ENCODE measurements at regions not wholly inside any gene's neighbourhood (a gene's known extent, or its start where the extent isn't known, plus 50 kb on each side); places are given as distances from the start of the nearest gene placed in this dataset.

DNA sequence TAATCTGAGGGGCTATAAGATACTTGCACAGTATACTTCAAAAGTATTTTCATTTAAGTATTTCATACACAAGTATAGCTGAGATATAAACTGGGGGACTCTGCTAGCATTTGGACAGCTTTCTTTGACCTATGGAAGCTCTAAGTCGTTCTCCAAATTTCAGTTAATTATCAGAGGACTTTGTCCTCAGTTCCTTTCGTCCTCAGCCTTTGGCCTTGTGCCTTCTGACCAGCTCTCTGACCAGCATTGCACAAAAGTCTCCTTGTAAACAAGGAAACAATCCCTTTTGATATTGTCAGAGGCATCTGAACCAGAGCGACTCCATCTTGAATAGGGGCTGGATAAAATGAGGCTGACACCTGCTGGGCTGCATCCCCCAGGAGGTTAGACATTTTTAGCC, 464.0 kb upstream of the FAM241A start:
- DNase-seq = no peak

DNA sequence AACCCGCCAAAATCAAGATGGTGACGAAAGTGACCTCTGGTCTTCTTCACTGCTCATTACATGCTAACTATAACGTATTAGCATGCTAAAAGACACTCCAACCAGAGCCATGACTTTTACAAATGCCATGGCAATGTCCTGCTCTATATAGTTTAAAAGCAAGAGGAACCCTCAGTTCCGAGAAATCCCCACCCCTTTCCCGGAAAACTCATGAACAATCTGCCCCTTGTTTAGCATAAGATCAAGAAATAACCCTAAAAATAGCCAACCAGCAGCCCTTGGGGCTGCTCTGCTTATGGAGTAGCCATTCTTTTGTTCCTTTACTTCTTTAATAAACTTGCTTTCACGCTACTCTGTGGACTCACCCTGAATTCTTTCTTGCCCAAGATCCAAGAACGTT, 463.5 kb upstream of the FAM241A start:
- DNase-seq = no peak

DNA sequence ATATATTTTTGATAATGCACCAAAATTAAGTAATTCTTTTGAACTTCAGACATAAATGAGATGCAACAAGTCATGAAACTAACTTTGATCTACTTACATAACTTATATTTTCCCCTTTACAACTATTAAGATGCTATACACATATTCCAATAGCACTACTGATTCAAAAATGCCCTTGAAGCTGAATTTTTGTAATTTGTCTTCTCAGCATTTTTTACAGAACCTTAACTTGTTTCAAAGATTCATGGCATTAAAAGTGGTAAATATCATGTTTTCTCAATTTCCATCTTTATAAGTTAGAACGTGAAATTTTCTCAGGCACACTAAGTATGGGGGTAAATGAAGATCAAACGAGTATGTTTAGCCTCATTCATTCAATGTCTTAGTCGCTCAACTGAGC, 460.0 kb upstream of the FAM241A start:
- no peak for DNase-seq

DNA sequence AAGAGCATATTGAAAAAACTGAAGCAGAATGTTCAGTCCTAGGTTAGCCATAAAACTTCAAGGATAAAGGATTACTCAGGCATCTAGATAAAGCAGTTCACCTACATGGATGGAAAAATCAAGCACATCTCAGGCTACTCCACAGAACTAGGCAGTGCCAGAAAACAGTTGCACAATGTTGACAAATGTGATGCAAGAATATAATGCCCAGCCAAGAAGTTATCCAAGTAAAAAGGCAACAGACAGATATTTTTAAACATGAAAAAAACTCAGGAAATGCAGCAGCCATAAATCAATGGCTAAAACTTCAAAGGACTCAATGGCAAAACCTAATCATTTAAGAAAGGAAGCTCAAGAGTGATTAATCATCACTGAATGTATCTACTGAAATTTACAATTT, 456.0 kb upstream of the FAM241A start:
- no peak for DNase-seq

DNA sequence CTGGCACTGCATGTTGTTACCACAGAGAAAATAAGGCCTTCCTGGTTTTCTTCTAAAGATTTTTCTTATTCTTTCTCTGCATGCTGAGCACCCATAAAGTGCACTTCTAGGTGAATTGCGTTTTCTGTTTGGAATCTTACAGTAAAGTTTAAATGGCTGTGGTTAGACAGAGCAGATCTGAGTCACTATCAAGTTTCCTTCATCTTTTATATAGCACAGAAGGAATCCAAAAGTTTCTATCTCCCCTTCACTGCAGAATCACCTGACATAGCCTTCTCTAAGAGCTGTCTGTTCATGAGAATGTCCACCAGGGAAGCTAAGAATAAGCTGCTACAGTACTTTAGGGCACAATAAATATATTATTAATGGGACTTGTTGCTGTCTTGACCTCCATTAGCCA, 455.5 kb upstream of the FAM241A start:
- DNase-seq = no peak

DNA sequence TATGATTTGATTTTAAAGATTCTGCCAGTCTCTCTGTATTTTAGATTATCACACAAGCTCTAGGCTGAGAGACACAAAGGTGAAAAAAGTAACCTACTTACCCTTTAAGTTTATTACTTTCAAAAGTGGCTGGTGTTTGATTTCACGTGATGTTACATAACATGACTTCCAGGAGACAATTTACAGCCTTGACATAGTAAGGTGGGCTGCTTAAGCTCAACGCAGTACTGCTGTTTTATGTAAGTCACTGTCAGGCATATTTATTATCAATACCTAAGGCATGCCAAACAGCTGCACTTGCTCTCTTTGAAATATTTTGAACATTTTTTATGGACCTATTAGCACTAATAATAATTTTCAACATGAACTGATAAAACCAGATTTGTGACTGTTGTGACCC, 451.5 kb upstream of the FAM241A start:
- DNase-seq = no peak

DNA sequence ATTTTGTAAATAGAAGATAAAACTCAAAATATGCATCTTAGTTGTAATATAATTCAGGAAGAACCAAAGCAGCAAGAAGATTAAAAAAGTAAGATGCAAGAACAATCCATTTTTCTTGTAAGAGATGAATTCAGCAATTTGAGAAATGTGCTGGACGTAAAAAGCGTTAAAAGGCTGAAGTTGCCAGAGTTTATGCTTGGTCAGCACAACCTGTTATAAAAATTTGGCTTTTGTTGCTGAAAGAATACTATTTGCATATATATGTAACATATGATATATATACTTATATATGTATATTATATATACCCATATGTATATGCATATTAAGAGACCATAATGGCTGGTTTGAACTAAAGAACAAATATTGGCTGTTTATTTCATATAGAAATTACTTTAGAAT, 449.6 kb upstream of the FAM241A start:
- no peak for DNase-seq

DNA sequence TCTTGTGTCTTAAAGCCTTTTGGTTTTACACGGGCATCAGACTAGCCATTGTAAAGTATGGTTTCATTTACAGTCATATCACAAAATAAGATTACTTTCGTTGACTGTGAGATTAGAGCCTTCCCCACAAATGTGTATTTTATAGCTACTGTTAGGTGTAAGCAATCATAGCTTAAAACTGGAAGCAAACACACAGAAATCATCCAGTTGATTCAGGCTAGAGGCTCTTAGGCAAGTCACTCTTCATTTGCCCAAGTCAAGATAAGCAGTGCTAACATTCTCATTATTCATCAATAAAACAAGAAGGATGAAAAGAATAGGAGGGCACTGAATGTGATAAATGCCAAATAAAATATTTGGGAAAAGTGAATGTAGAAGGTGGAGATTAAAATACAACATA, 448.7 kb upstream of the FAM241A start:
- no peak for DNase-seq

DNA sequence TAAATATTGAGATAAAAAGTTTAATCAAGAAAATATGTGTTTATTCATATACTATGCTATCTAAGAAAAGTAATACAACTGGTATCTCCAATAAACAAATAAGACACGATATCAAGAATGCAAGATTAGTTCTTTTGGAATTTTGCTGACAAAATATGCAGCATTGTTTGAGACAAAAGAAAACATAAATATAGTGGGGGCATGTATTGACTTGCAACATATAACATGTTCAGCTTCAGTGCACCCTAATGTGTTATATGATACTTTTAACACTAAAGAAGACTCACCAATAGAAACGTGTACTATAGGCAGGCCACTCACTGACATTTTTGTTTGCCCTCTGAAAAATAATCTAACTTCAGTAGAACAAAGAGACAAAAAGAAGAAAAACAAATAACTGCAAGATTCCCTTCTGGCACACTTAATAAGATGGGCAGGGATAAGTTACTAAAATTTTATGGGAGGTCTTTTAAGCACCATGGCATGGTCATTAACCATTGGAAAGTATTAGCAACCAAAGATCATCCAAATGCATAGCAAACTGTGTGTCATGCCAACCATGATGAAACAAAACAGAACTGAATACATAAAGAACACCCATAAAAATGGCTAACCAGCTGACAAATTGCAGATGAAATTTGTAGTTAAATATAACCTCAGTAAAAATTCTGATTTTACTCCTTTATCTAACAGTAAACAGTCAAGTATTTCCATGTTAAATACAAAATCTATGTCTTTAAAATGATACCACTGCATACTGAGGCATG, 447.9 kb upstream of the FAM241A start:
- no peak for DNase-seq

DNA sequence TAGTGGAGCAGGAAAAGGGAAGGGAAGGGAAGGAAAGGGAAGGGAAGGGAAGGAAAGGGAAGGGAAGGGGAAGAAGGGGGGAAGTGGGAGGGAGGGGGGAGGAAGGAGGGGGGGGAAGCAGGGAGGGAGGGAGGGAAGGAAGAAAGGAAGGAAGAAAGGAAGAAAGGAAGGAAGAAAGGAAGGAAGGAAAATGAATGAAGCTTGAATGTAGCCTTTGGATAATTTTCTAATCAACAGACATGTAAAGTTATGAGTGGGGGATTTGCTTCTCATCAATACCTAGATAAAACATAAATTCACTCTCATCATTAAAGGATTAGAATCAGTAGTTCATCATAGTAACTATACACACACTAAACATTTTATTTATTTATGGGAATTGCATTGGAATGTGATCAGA, 446.9 kb upstream of the FAM241A start:
- DNase-seq = no peak

DNA sequence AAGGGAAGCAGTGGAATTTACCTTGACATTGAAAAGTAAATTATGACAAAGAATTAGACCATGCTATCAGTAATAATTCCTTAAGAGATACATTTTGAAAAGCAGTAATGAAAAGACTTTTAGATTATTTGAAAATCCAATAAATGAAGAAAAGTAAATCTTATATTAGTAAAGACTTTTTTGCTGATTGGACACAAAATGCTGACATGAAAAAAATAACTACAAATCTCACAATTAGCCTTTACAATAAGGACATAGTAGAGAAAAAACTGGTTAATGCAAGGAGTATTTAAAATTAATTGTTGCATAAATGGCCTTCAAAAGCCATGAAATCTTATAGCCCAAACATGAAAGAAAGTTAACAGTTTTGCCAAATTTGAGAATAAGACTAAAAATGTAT, 446.1 kb upstream of the FAM241A start:
- no peak for DNase-seq

DNA sequence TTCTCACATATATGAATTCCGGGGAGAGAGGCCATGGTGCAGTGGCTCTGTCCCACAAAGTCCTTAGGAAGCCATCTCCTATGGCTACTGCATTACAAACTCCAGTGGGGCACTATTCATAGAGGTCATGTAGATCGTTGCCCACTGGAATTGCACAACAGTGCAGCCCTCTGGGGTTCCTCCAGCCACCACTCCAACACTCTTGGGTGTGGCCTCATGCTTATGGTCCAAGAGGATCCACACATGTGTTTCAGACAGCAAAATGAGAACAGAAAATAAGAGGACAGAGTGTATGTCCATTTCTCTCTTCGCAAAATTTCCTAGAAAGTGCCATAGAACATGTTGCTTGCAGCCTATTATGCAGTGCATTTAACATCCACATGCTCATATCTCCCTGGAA, 444.2 kb upstream of the FAM241A start:
- DNase-seq = no peak

DNA sequence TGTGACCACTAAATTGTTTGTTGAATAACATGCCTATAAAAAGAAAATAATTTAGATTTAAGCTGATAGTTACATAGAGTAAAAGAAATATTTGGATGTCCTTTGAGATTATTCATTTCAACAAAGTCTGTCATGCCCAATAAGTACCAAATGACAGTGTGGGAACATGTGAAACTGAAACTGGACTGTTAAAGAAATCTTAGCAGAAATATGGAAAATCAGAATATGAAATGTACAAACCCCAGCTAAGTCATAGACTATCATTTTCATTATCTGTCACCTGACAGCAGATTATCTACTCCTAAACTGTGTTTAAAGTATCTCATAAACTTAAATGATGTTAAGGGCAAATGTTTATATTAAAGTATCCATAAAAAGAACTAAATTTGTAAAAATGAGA, 437.8 kb upstream of the FAM241A start:
- no peak for DNase-seq

DNA sequence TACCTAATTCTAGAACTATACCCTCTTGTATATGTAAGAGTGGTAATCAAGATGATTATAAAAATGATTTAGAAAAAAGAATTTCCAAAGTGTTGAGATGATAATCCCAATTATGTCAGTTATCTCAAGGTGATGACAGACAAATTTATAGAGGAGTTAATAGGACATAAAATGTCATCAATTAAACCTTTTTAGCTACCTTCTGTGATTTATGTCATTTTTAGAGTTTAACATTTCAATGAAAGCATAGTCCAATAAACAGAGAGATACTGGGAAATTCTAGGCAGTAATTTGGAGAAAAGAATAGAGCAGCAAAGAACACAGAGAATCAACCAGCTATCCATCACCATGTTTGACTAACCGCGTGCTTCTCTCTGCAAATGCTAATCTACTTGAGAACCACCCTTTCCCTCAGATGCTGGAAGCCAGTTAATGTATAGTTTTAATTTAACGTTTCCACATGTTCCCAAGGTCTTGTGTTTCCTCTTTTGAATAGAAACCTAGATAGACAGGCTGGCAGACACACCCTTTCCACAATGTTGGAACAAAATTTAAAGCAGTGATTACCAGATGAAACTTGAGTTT, 433.1 kb upstream of the FAM241A start:
- no peak for DNase-seq

DNA sequence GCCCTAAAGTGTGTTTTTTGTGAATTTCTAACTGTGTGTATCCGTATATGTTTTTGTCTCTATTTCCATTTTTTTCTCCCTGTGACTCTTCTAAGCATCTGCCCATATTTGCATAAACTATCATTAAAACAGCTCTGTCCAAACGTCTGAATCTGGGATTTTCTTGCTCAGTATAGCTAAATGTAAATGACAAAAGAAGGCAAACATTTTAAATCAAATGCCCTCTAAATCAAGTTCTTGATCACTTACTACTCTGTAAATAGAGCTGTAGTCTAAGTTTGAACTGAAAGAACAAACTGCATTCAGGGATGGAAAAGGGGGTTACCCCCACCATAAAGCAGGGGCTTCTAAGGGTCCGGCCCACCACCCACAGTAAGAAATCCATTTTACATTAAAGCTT, 432.0 kb upstream of the FAM241A start:
- DNase-seq = no peak

DNA sequence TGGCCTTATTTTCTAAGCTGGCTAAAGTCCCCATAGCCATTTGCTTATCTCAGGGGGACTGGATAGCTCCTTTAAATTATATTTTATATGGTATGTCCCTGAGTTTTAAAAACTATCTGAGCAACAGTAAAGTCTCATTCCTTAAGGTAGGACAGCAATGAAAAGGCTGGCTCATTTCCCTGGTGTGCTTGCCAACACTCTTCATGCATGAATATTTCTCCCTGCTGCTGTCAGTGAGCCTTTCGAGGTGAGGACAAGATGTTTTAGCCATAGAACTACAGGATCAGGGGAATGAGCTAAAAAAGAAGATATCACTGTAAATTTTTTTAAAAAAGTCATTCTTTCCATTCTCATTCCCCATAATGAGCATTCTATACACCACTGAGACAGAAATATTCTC, 427.3 kb upstream of the FAM241A start:
- no peak for DNase-seq

DNA sequence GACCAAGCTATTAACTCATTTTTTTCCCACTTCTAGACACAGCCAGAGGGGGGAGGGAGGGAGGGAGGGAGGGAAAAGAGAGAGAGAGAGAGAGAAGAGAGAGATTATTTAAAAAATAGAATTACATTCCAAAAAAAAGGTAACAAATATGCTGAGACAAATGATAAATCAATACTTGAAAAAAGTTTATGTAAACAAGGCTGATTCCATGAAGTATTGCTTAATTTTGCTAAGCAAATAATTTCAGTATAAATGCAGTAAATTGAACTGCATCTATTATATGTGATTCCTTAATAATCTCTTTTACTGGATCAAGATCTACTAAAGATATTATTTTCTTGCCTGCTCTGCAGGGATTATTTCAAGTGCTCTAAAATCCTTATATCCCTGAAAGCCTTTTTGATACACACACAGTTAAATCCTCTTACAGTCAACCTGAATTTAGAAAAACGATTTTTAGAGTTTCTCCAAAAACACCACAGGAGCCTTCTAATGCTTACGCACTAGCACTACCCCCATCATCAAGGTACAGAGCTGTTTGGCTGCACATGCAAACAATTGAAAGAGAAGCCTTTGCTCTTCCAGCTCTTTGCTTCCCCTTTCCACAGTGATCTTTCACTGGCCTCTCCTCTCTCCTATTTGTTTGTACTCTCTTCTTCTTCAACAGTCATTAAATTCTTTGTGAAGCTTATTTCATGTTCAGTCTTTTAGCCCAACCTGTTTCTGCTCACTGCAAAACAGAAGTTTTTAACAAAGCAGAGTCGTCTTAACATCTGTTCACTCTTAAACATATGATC, 426.3 kb upstream of the FAM241A start:
- DNase-seq = no peak

DNA sequence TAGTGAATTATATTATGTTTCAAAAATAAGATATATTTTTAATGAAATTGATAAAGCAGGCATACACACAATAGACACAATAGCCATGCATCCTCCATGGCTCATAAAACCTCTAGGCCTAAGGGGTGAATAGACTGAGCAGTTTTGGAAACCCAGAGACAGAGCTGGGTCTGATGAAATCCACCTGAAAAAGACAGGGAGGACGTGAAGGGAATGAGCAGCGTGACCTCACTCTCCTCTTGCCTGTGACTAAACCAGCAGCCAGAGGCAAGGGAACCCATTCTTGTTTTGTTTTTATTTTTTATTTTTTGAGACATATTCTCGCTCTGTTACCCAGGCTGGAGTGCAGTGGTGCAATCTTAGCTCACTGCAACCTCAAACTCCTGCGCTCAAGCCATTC, 424.4 kb upstream of the FAM241A start:
- no peak for DNase-seq

DNA sequence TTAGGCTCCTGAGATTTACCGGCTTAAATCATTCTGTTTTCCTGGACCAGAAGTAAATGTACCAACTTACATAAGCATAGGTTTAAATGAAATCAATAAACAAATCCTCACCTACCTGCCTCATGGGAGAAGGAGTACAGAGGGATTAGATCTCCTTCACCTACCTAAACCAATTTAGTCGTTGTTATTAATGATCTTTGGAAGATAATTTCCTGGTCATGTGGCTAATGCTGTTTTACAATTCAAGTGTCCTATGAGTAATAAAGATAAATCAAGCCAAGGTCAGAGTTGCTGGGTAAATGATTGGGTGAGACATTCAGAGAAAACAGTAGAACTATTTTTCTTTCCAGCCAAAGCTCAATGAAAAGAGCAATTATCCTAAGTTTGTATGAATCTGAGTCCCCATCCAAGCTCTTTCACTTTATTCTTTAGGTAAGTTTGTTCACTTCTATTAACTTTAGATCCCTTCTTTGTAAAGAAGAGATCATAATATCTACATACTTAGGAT, 423.0 kb upstream of the FAM241A start:
- DNase-seq = no peak

DNA sequence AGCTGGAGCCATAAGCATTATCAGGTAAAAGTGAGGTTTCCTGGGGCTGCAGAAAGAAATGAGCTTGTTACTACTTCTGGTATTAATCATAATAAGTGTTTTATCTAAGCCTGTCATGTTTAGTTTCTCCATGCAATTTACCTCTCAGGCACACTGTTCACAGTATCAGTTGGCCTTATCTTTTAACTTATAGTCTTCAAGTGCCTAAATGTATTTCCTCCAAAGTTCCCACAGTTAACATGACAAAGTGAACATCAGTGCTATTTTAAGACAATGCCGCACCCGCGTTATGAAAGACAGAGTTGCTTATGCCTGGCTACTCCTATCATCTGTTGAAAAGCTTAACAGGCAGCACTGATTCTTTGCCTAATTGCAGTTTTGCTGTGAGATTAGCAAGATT, 408.7 kb upstream of the FAM241A start:
- no peak for DNase-seq

DNA sequence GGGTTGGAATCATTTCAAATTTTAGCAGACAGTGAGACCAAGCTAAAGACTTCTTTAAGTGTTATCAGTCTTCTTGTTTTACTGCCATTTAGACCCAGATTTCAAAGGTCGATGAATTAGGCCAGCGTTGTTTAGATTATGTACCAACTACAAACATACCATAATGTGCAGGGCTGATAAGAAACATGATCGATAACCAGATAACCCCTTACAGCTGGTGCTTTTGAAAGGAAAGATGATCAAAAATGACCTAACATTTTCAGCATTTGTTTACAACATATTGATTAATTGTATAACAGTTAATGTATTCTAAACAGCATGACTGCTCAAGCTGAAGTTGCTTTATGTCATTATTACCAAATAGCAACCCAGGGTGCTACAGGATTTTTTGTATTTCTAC, 400.4 kb upstream of the FAM241A start:
- no peak for DNase-seq

DNA sequence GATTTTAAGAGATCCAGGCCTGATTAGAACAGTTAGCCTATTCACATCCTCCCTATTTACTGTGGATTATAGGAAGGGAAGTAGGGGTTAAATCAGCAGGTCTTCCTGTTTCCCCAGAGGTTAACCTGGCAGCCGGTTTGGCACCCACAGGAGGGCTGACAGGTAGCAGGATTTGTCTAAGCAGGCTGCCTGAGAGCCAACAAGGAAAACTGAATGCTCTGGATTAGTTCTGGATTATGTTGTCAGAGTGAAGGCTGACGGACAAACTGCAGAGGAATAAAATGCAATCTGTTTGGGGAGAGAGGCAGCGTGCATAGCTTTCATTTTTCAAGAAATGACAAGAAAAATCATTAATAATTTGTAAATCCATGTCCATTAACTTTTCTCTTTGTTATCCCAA, 397.1 kb upstream of the FAM241A start:
- DNase-seq = no peak

DNA sequence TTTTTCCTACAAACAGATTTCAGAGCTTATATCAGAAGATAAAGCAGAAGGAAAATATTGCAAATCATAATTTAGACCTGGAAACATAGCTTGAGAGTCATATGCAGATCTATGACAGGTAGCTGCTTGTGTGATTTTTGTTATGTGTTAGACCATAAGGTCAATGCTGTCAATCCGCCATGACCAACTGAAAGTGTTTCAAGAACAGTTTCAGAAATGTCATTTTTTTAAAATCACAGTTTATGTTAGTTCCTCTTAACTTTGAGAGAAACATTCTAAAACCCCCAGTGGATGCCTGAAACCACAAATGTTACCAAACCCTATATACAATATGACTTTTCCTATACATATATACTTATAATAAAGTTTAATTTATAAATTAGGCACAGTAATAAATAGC, 391.3 kb upstream of the FAM241A start:
- no peak for DNase-seq

DNA sequence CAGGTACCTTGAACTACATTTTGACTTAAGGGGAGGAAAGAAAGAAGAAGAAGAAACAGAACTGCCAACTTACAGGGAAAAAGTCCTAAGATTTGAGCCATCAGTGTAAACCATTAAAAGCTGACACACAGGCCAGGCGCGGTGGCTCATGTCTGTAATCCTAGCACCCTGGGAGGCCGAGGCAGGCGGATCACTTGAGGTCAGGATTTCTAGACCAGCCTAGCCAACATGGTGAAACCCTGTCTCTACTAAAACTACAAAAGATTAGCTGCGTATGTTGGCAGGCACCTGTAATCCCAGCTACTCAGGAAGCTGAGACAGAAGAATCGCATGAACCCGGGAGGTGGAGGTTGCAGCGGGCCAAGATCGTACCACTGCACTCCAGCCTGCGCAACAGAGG, 389.7 kb upstream of the FAM241A start:
- no peak for DNase-seq

Measured in COR-L47 (cell line).